GM12878 (cell line): ENCODE measurements at regions not wholly inside any gene's neighbourhood (a gene's known extent, or its start where the extent isn't known, plus 50 kb on each side); places are given as distances from the start of the nearest gene placed in this dataset.

Source experiments
- ATAC-seq: fragments of 200-7000 bp; cut with Tn5 transposase; 3 replicates; pipeline ENCODE4 v1.9.1; 2020; ENCODE audit warnings: mild to moderate bottlenecking, moderate library complexity
- BruUV-seq: library from RNA; stranded (reverse); fragments of 400-500 nt; replicated peaks from 2 replicates; lab custom pipeline; 2021; lab: Mats Ljungman, UMichigan
- CTCF ChIA-PET: fragments of 300-600 bp; sonication (Branson Sonifier 250); formaldehyde crosslinking; extraction: SDS; loops from one replicate; lab custom pipeline; 2021; ENCODE audit warnings: inconsistent platforms; lab: Yijun Ruan, JAX
- POLR2A ChIA-PET: fragments of 350-600 bp; formaldehyde crosslinking; extraction: SDS; loops from one replicate; lab custom pipeline; 2021; ENCODE audit warnings: inconsistent platforms; lab: Charles Lee
- RAD21 ChIA-PET: fragments of 300-600 bp; sonication (Branson Sonifier 250); formaldehyde crosslinking; loops from one replicate; lab custom pipeline; 2023; ENCODE audit warnings: antibody characterized with exemption; ENCODE audit not compliant: unreplicated experiment; lab: Charles Lee
- SMC1A ChIA-PET: fragments of 300-600 bp; sonication (Branson Sonifier 250); formaldehyde crosslinking; loops from one replicate; lab custom pipeline; 2023; ENCODE audit not compliant: unreplicated experiment, uncharacterized antibody; lab: Charles Lee
- DNase-seq: peaks from one replicate; pipeline ENCODE4 v3.0.0-alpha.2; 2011; ENCODE audit warnings: low read depth, low spot score
- FAIRE-seq: peaks from 3 replicates; lab custom pipeline; 2011; peaks lifted over from hg19 to GRCh38; lab: Jason Lieb, UNC
- H2AFZ ChIP-seq: 2 replicates; pipeline ENCODE4 v1.6.0; 2011; ENCODE audit warnings: low read depth, low read length, control low read depth; ENCODE audit not compliant: control insufficient read depth
- H3K27ac ChIP-seq: 2 replicates; pipeline ENCODE4 v1.5.1; 2011; ENCODE audit warnings: control low read depth; ENCODE audit not compliant: control insufficient read depth, insufficient read depth
- H3K27me3 ChIP-seq, 2 experiments: replicated peaks in 1 of 2; 2 replicates each; pipeline versions ENCODE4 v1.6.0 to v1.6.1; 2011; ENCODE audit warnings: low read length in 1 of 2; ENCODE audit not compliant: control insufficient read depth in 2 of 2, insufficient read depth in 2 of 2
- H3K36me3 ChIP-seq, 2 experiments: 2 replicates each; pipeline ENCODE4 v1.5.1; 2011; ENCODE audit warnings: low read length in 1 of 2; ENCODE audit not compliant: control insufficient read depth in 2 of 2, insufficient read depth in 2 of 2
- H3K4me1 ChIP-seq: 2 replicates; pipeline ENCODE4 v1.6.1; 2011; ENCODE audit warnings: mild to moderate bottlenecking, low read length, moderate library complexity, mixed read lengths; ENCODE audit not compliant: control insufficient read depth, insufficient read depth
- H3K4me2 ChIP-seq: 2 replicates; pipeline ENCODE4 v1.6.0; 2011; ENCODE audit warnings: control low read depth; ENCODE audit not compliant: control insufficient read depth, insufficient read depth
- H3K4me3 ChIP-seq: fragments of 200-600 bp; sonication (generic); 2 replicates; pipeline ENCODE4 v1.5.1; 2016
- H3K79me2 ChIP-seq: 2 replicates; pipeline ENCODE4 v1.6.0; 2011; ENCODE audit warnings: low read length; ENCODE audit not compliant: control insufficient read depth, insufficient read depth
- H3K9ac ChIP-seq: 2 replicates; pipeline ENCODE4 v1.8.0; 2011; ENCODE audit warnings: low read length, control low read depth, mixed read lengths; ENCODE audit not compliant: control insufficient read depth, insufficient read depth
- H3K9me3 ChIP-seq: replicated peaks from 3 replicates; pipeline ENCODE4 v1.5.1; 2011; ENCODE audit warnings: mild to moderate bottlenecking, low read length; ENCODE audit not compliant: control insufficient read depth, insufficient read depth
- H4K20me1 ChIP-seq: 2 replicates; pipeline ENCODE4 v1.6.0; 2011; ENCODE audit not compliant: control insufficient read depth, insufficient read depth
- CBFB ChIP-seq: IDR thresholded peaks from 2 replicates; pipeline ENCODE4 v1.6.1; 2016; ENCODE audit warnings: antibody characterized with exemption, low read depth
- CBX5 ChIP-seq: sonication (generic); IDR thresholded peaks from 2 replicates; pipeline ENCODE4 v1.6.1; 2016; ENCODE audit warnings: low read depth, moderate library complexity, mild to moderate bottlenecking, inconsistent platforms
- CUX1 ChIP-seq: IDR thresholded peaks from 2 replicates; pipeline ENCODE4 v1.6.1; 2012; ENCODE audit warnings: improper control_type of control experiment, low read depth, low read length; ENCODE audit not compliant: insufficient replicate concordance
- EGR1 ChIP-seq, 2 experiments: IDR thresholded peaks; 1 replicate in 1 of 2; 2 replicates in 1 of 2; pipeline ENCODE4 v1.6.1; 2011 to 2012; ENCODE audit warnings: low read depth in 2 of 2, low read length in 2 of 2, borderline replicate concordance in 1 of 2, mild to moderate bottlenecking in 1 of 2, moderate library complexity in 1 of 2
- GABPA ChIP-seq: IDR thresholded peaks from 2 replicates; pipeline ENCODE4 v1.6.1; 2014; ENCODE audit warnings: antibody characterized with exemption, low read depth, mild to moderate bottlenecking, inconsistent platforms
- JUNB ChIP-seq: IDR thresholded peaks from 2 replicates; pipeline ENCODE4 v1.6.1; 2016; ENCODE audit warnings: antibody characterized with exemption, mild to moderate bottlenecking
- MXI1 ChIP-seq: fragments of 150-350 bp; IDR thresholded peaks from 2 replicates; pipeline ENCODE4 v1.6.1; 2011; ENCODE audit warnings: low read depth, mild to moderate bottlenecking, inconsistent platforms, low read length, improper control_type of control experiment
- NFYA ChIP-seq: IDR thresholded peaks from 2 replicates; pipeline ENCODE4 v1.6.1; 2011; ENCODE audit warnings: low read depth, mild to moderate bottlenecking, low read length, improper control_type of control experiment, borderline replicate concordance
- NR2C2 ChIP-seq: IDR thresholded peaks from 2 replicates; pipeline ENCODE4 v1.6.1; 2011; ENCODE audit warnings: borderline replicate concordance, low read depth; ENCODE audit not compliant: control insufficient read depth, insufficient read length
- RAD51 ChIP-seq: fragments of 450-650 bp; IDR thresholded peaks from 2 replicates; pipeline ENCODE4 v1.6.1; 2016; ENCODE audit warnings: moderate library complexity, mild to moderate bottlenecking, inconsistent platforms
- SMARCA5 ChIP-seq: fragments of 450-650 bp; IDR thresholded peaks from 2 replicates; pipeline ENCODE4 v1.6.1; 2017; ENCODE audit warnings: mild to moderate bottlenecking
- SUPT20H ChIP-seq: IDR thresholded peaks from 2 replicates; pipeline ENCODE4 v1.6.1; 2011; ENCODE audit warnings: low read depth, mild to moderate bottlenecking, low read length, moderate library complexity, borderline replicate concordance; ENCODE audit not compliant: control insufficient read depth
- YBX1 ChIP-seq: fragments of 450-650 bp; IDR thresholded peaks from 2 replicates; pipeline ENCODE4 v1.6.1; 2016; ENCODE audit warnings: antibody characterized with exemption
- whole genome bisulfite sequencing: methylation state at CpG from one replicate; pipeline ENCODE4 v1.1.6; 2016; ENCODE audit warnings: low lambda C conversion rate; ENCODE audit not compliant: insufficient replicate concordance, insufficient coverage; ENCODE audit errors: missing lambda C conversion rate; 5-methylcytosine and 5-hydroxymethylcytosine counted together
- in situ Hi-C: fragments of 300-500 bp; cut with MboI; formaldehyde crosslinking; loops from 9 replicates; pipeline ENCODE4 v1.14.3; 2018; ENCODE audit warnings: mixed read lengths
- intact Hi-C: fragments of 100-400 bp; cut with micrococcal nuclease; formaldehyde crosslinking; loops from one replicate; pipeline ENCODE4 v1.14.2; 2022; ENCODE audit not compliant: unreplicated experiment

- H3K79me2 ChIP-seq = no peaks in the 10 kb centered on the region
- intact Hi-C loops = no loop called here
- H3K4me2 ChIP-seq = peak overlapping the region; percentile 38; the same call in 1 of the 2 replicates
- FAIRE-seq (no peak), ATAC-seq (peak; percentile 88), DNase-seq (peak; percentile 5)
- WGBS = 0% methylated on average over 3 of the region's 3 CpGs
- H4K20me1 ChIP-seq = no peaks in the 10 kb centered on the region
- TF ChIP-seq SUPT20H = no peak
- TF ChIP-seq GABPA = no peak
- 0 out of 2 replicates have a peak, but pooled peaks have one; percentile 19 for TF ChIP-seq RAD51
- no peaks in the 10 kb centered on the region for H3K27me3 ChIP-seq
- H3K4me1 ChIP-seq = no peaks in the 10 kb centered on the region
- no peaks in the 10 kb centered on the region for H3K9me3 ChIP-seq
- ChIA-PET POLR2A (interaction anchor here (0.6 to 1.2 kb wide), 2 partner anchors 33 to 994 kb away, joined by 3 to 4 read pairs; no protein-coding TSS in a partner anchor), SMC1A (interaction anchor here (1.3 kb wide), 1 partner anchor 30 kb away, joined by 3 read pairs; no protein-coding TSS in a partner anchor), CTCF (interaction anchor here (1.0 to 2.3 kb wide), 2 partner anchors 9 to 15 kb away, joined by 3 to 5 read pairs; no protein-coding TSS in a partner anchor), RAD21 (no interaction called here)
- H3K36me3 ChIP-seq = no peaks in the 10 kb centered on the region
- H2AFZ ChIP-seq = peak overlapping the region; percentile 42; the same call in 1 of the 2 replicates
- in situ Hi-C loops = no loop called here
- no TSS peak for BruUV-seq
- H3K4me3 ChIP-seq = no peak overlapping the region
- H3K27ac ChIP-seq = no peak overlapping the region
- H3K9ac ChIP-seq = no peak overlapping the region
These were observed 1008.8 kb downstream of the ROBO2 start for GRCh38 chr3:78048698-78049097.

- 87% methylated on average over 4 of the region's 4 CpGs for WGBS
- SMC1A ChIA-PET = interaction anchor here (0.8 to 1.3 kb wide), 2 partner anchors 30 to 1037 kb away, joined by 3 read pairs; no protein-coding TSS in a partner anchor
- DNase-seq (no peak), FAIRE-seq (no peak), ATAC-seq (no peak)
- intact Hi-C loops = no loop called here
- H3K27me3 ChIP-seq = no peaks in the 10 kb centered on the region
- H3K36me3 ChIP-seq = no peaks in the 10 kb centered on the region
- H3K79me2 ChIP-seq = no peaks in the 10 kb centered on the region
- BruUV-seq = no TSS peak
- no peak overlapping the region for H3K4me3 ChIP-seq
- H3K4me2 ChIP-seq = no peak overlapping the region
- H3K9ac ChIP-seq = no peak overlapping the region
- no peaks in the 10 kb centered on the region for H3K9me3 ChIP-seq
- H2AFZ ChIP-seq = no peak overlapping the region
- no peak overlapping the region for H3K27ac ChIP-seq
- POLR2A ChIA-PET = interaction anchor here (0.6 to 1.2 kb wide), 2 partner anchors 32 to 993 kb away, joined by 3 to 4 read pairs; no protein-coding TSS in a partner anchor
- RAD21 ChIA-PET = no interaction called here
- H3K4me1 ChIP-seq = no peaks in the 10 kb centered on the region
- in situ Hi-C loops = no loop called here
- no peaks in the 10 kb centered on the region for H4K20me1 ChIP-seq
- CTCF ChIA-PET = interaction anchor here (1.0 kb wide), 1 partner anchor 14 kb away, joined by 3 read pairs; no protein-coding TSS in a partner anchor
- no peak for TF ChIP-seq GABPA
- no peak for TF ChIP-seq CBFB
- no peak for TF ChIP-seq MXI1
- TF ChIP-seq CBX5 = no peak
- TF ChIP-seq CUX1 = no peak
- no peak for TF ChIP-seq YBX1
- TF ChIP-seq EGR1 (IDR thresholded peaks at IDR 0.05; ENCODE audit: borderline replicate concordance in 1 of 2, low read depth in 2 of 2, low read length in 2 of 2) = no peak
- no peak for TF ChIP-seq JUNB
- TF ChIP-seq NR2C2 = no peak
- no peak for TF ChIP-seq NFYA
- no peak for TF ChIP-seq SMARCA5
These were observed 1009.6 kb downstream of the ROBO2 start for GRCh38 chr3:78049521-78049920.
